GM18868 (cell line): ENCODE measurements at regions not wholly inside any gene's neighbourhood (a gene's known extent, or its start where the extent isn't known, plus 50 kb on each side); places are given as distances from the start of the nearest gene placed in this dataset.

Source experiments
- ATAC-seq: cut with Tn5 transposase; IDR thresholded peaks from one replicate; pipeline ENCODE4 v1.9.1; 2021; ENCODE audit warnings: mild to moderate bottlenecking, moderate library complexity; ENCODE audit not compliant: unreplicated experiment

- no peak for ATAC-seq
Observed at GRCh38 chr7:112889268-112889667, 99.1 kb upstream of the TMEM168 start.

- no peak for ATAC-seq
Observed at GRCh38 chr7:112888781-112889180, 98.6 kb upstream of the TMEM168 start.

- ATAC-seq = peak; percentile 40
Observed at GRCh38 chr7:112887976-112888375, 97.8 kb upstream of the TMEM168 start.

- ATAC-seq = no peak
Observed at GRCh38 chr7:112887337-112887736, 97.1 kb upstream of the TMEM168 start.

GRCh38 chr7:112886208-112886607, 96.0 kb upstream of the TMEM168 start:
- no peak for ATAC-seq

- ATAC-seq = no peak
Observed at GRCh38 chr7:112882991-112883390, 92.8 kb upstream of the TMEM168 start.

- ATAC-seq = no peak
Observed at GRCh38 chr7:112882511-112882910, 92.3 kb upstream of the TMEM168 start.

- ATAC-seq = no peak
Observed at GRCh38 chr7:112882022-112882421, 91.8 kb upstream of the TMEM168 start.

GRCh38 chr7:112880818-112881418, 90.7 kb upstream of the TMEM168 start:
- ATAC-seq = no peak

GRCh38 chr7:112877691-112878460, 87.7 kb upstream of the TMEM168 start:
- no peak for ATAC-seq

- peak; percentile 53 for ATAC-seq
Observed at GRCh38 chr7:112876877-112877276, 86.7 kb upstream of the TMEM168 start.

- no peak for ATAC-seq
Observed at GRCh38 chr7:112874909-112875308, 84.7 kb upstream of the TMEM168 start.

- ATAC-seq = peak; percentile 57
Observed at GRCh38 chr7:112873831-112874553, 83.8 kb upstream of the TMEM168 start.

GRCh38 chr7:112869111-112869774, 79.0 kb upstream of the TMEM168 start:
- ATAC-seq = no peak

- ATAC-seq = no peak
Observed at GRCh38 chr7:112868609-112869008, 78.4 kb upstream of the TMEM168 start.

GRCh38 chr7:112866424-112866823, 76.2 kb upstream of the TMEM168 start:
- peak; percentile 99 for ATAC-seq

GRCh38 chr7:112864380-112864779, 74.2 kb upstream of the TMEM168 start:
- no peak for ATAC-seq

- ATAC-seq = no peak
Observed at GRCh38 chr7:112858838-112859237, 68.6 kb upstream of the TMEM168 start.

GRCh38 chr7:112855227-112855626, 65.0 kb upstream of the TMEM168 start:
- no peak for ATAC-seq

- ATAC-seq = no peak
Observed at GRCh38 chr7:112854169-112854568, 64.0 kb upstream of the TMEM168 start.

GRCh38 chr7:112853422-112853821, 63.2 kb upstream of the TMEM168 start:
- no peak for ATAC-seq
